ENCODE measurements at regions not wholly inside any gene's neighbourhood (a gene's known extent, or its start where the extent isn't known, plus 50 kb on each side); places are given as distances from the start of the nearest gene placed in this dataset.

GRCh38 chr22:19626666-19627065, 87.6 kb upstream of the SEPTIN5 start:
- ChIA-PET CTCF (interaction anchor here (0.8 to 7.8 kb wide), 2 partner anchors 72 to 131 kb away, joined by 3 to 358 read pairs; no protein-coding TSS in a partner anchor), POLR2A (no interaction called here)
- intact Hi-C loops (cut with micrococcal nuclease), result no loop called here
- no peaks in the 10 kb centered on the region for H3K9me3 ChIP-seq (replicated peaks; ENCODE audit: control insufficient read depth, insufficient read depth, low read length)
- peaks cover 0 to 1% of the 10 kb centered on the region in 2 experiments for H3K27me3 ChIP-seq (ENCODE audit: control insufficient read depth in 2 of 2, insufficient read depth in 2 of 2, low read length in 2 of 2)
- no peak overlapping the region for H3K4me3 ChIP-seq (replicated peaks in 1 of 3; ENCODE audit: insufficient read depth in 1 of 3, low read depth in 1 of 3, low read length in 3 of 3)
- peaks cover 9% of the 10 kb centered on the region for H3K4me1 ChIP-seq (ENCODE audit: control insufficient read depth, extremely low read depth, insufficient read depth, low read length)
- no peak overlapping the region for H3K4me2 ChIP-seq (ENCODE audit: insufficient read depth, low read length)
- no peak overlapping the region for H3K27ac ChIP-seq (ENCODE audit: insufficient read depth, low read depth, low read length)
- DNase-seq (ENCODE audit: low read depth, low spot score), result no peak
- H3K9ac ChIP-seq (replicated peaks; ENCODE audit: extremely low read depth, insufficient read depth, low read length), result no peak overlapping the region
- BruUV-seq (replicated peaks), result no TSS peak
- H3K79me2 ChIP-seq (ENCODE audit: control insufficient read depth, insufficient read depth, low read length), result no peaks in the 10 kb centered on the region
- H4K20me1 ChIP-seq (replicated peaks; ENCODE audit: control insufficient read depth, extremely low read depth, insufficient read depth, low read length), result no peaks in the 10 kb centered on the region
- dilution Hi-C loops (cut with MboI; ENCODE audit: extremely low pct_ligation_motif_present, low sequenced_read_pairs), result no loop called here
- FAIRE-seq, result no peak
- no peak for TF ChIP-seq EZH2 (IDR thresholded peaks at IDR 0.05; ENCODE audit: borderline replicate concordance, low read depth, low read length, severe bottlenecking)
- no peak for TF ChIP-seq JUN (IDR thresholded peaks at IDR 0.05; ENCODE audit: borderline replicate concordance, insufficient read depth, insufficient read length, low read depth)
- TF ChIP-seq FOS (IDR thresholded peaks at IDR 0.05; ENCODE audit: borderline replicate concordance, insufficient read depth, low read length), result no peak
- no peak for TF ChIP-seq MYC (IDR thresholded peaks at IDR 0.05; ENCODE audit: low read depth, low read length)
- no peak overlapping the region for H2AFZ ChIP-seq (ENCODE audit: low read depth, low read length)
- H3K9me1 ChIP-seq (replicated peaks; ENCODE audit: control insufficient read depth, extremely low read depth, insufficient read depth, low read length), result no peaks in the 10 kb centered on the region
- H3K36me3 ChIP-seq (ENCODE audit: control insufficient read depth in 2 of 2, extremely low read depth in 1 of 2, insufficient read depth in 2 of 2, low read length in 2 of 2), result no peaks in the 10 kb centered on the region

- no peaks in the 10 kb centered on the region for H3K4me1 ChIP-seq (ENCODE audit: control insufficient read depth, extremely low read depth, insufficient read depth, low read length)
- dilution Hi-C loops (cut with MboI; ENCODE audit: extremely low pct_ligation_motif_present, low sequenced_read_pairs) (no loop called here), intact Hi-C loops (cut with micrococcal nuclease) (no loop called here)
- H3K79me2 ChIP-seq (ENCODE audit: control insufficient read depth, insufficient read depth, low read length), result no peaks in the 10 kb centered on the region
- H3K4me2 ChIP-seq (ENCODE audit: insufficient read depth, low read length), result no peak overlapping the region
- H3K27me3 ChIP-seq (ENCODE audit: control insufficient read depth in 2 of 2, insufficient read depth in 2 of 2, low read length in 2 of 2), result peaks cover 0 to 5% of the 10 kb centered on the region in 2 experiments
- TF ChIP-seq GATA2 (IDR thresholded peaks at IDR 0.05; ENCODE audit: insufficient read depth, insufficient read length, low read depth, low read length) (no peak), EZH2 (IDR thresholded peaks at IDR 0.05; ENCODE audit: borderline replicate concordance, low read depth, low read length, severe bottlenecking) (no peak), POLR2A (IDR thresholded peaks at IDR 0.05; ENCODE audit: low read depth, low read length) (no peak)
- no TSS peak for BruUV-seq (replicated peaks)
- no peak overlapping the region for H3K4me3 ChIP-seq (replicated peaks in 1 of 3; ENCODE audit: insufficient read depth in 1 of 3, low read depth in 1 of 3, low read length in 3 of 3)
- no peak for DNase-seq (ENCODE audit: low read depth, low spot score)
- no peaks in the 10 kb centered on the region for H3K9me1 ChIP-seq (replicated peaks; ENCODE audit: control insufficient read depth, extremely low read depth, insufficient read depth, low read length)
- FAIRE-seq, result no peak
- H3K9me3 ChIP-seq (replicated peaks; ENCODE audit: control insufficient read depth, insufficient read depth, low read length), result no peaks in the 10 kb centered on the region
- H3K36me3 ChIP-seq (ENCODE audit: control insufficient read depth in 2 of 2, extremely low read depth in 1 of 2, insufficient read depth in 2 of 2, low read length in 2 of 2), result no peaks in the 10 kb centered on the region
- H3K9ac ChIP-seq (replicated peaks; ENCODE audit: extremely low read depth, insufficient read depth, low read length), result no peak overlapping the region
- no peaks in the 10 kb centered on the region for H4K20me1 ChIP-seq (replicated peaks; ENCODE audit: control insufficient read depth, extremely low read depth, insufficient read depth, low read length)
- H2AFZ ChIP-seq (ENCODE audit: low read depth, low read length), result no peak overlapping the region
- no peak overlapping the region for H3K27ac ChIP-seq (ENCODE audit: insufficient read depth, low read depth, low read length)
- ChIA-PET CTCF (interaction anchor here (1.0 to 7.8 kb wide), 14 partner anchors 20 to 329 kb away, joined by 3 to 358 read pairs (median 21); partner anchors contain the start of genes CDC45, CLDN5 and UFD1), POLR2A (no interaction called here)
Measured at GRCh38 chr22:19628038-19628776, 86.1 kb upstream of the SEPTIN5 start.
